ENCODE measurements at regions not wholly inside any gene's neighbourhood (a gene's known extent, or its start where the extent isn't known, plus 50 kb on each side); places are given as distances from the start of the nearest gene placed in this dataset.

GRCh38 chr21:28761674-28762356, 230.9 kb downstream of the LTN1 start:
- Histone ChIP-seq H3K9me3 (ENCODE audit: control extremely low read depth in 1 of 3, control insufficient read depth in 2 of 3, insufficient read depth in 1 of 3, low read length in 2 of 3) (peaks cover 0 to 3% (median 3%) of the 10 kb centered on the region in 3 donors), H3K27me3 (replicated peaks in 1 of 4; ENCODE audit: control extremely low read depth in 1 of 4, control insufficient read depth in 3 of 4, insufficient read depth in 4 of 4, low read length in 3 of 4) (no peaks in the 10 kb centered on the region), H3K4me1 (ENCODE audit: control insufficient read depth in 2 of 2, insufficient read depth in 2 of 2, low read length in 2 of 2) (no peaks in the 10 kb centered on the region), H3K27ac (ENCODE audit: low read length in 2 of 2) (no peak overlapping the region), H3K79me2 (ENCODE audit: control insufficient read depth, insufficient read depth, low read length) (no peaks in the 10 kb centered on the region), H3K36me3 (replicated peaks in 1 of 2; ENCODE audit: control extremely low read depth in 1 of 2, control insufficient read depth in 1 of 2, extremely low read depth in 1 of 2, insufficient read depth in 2 of 2, low read length in 1 of 2) (no peaks in the 10 kb centered on the region), H3K4me2 (replicated peaks; ENCODE audit: low read depth, low read length, poor library complexity, severe bottlenecking) (no peak overlapping the region), H2AFZ (ENCODE audit: insufficient read depth, low read depth, low read length, poor library complexity, severe bottlenecking) (no peak overlapping the region), H3K4me3 (ENCODE audit: control extremely low read depth in 1 of 5, extremely low read depth in 1 of 5, insufficient read depth in 1 of 5, low read depth in 2 of 5, low read length in 4 of 5) (no peak overlapping the region), H4K20me1 (ENCODE audit: control insufficient read depth, insufficient read depth, low read length, poor library complexity, severe bottlenecking) (no peaks in the 10 kb centered on the region), H3K9ac (ENCODE audit: low read length) (no peak overlapping the region)
- intact Hi-C loops (cut with micrococcal nuclease), result no loop called here
- H3K4me3 Mint-ChIP-seq, result no peak overlapping the region
- no peaks in the 10 kb centered on the region for H3K27me3 Mint-ChIP-seq
- H3K4me1 Mint-ChIP-seq, result peaks cover 6% of the 10 kb centered on the region
- no CpG with 5 or more reads among the region's 3 CpGs for WGBS (ENCODE audit: insufficient coverage)
- no peak overlapping the region for H3K27ac Mint-ChIP-seq
- no peak for DNase-seq
- no peak for ATAC-seq (ENCODE audit: low read depth)
- ChIA-PET CTCF (no interaction called here), POLR2A (no interaction called here)
- H3K9me3 Mint-ChIP-seq (ENCODE audit: insufficient read depth), result peaks cover 3% of the 10 kb centered on the region
- TF ChIP-seq CTCF (IDR thresholded peaks at IDR 0.05) (no peak), EZH2 (IDR thresholded peaks at IDR 0.05; ENCODE audit: borderline replicate concordance, insufficient read depth, low read depth, low read length, poor library complexity, severe bottlenecking) (no peak)

GRCh38 chr21:28758883-28759242, 233.8 kb downstream of the LTN1 start:
- Histone ChIP-seq H4K20me1 (ENCODE audit: control insufficient read depth, insufficient read depth, low read length, poor library complexity, severe bottlenecking) (no peaks in the 10 kb centered on the region), H2AFZ (ENCODE audit: insufficient read depth, low read depth, low read length, poor library complexity, severe bottlenecking) (no peak overlapping the region), H3K27me3 (replicated peaks in 1 of 4; ENCODE audit: control extremely low read depth in 1 of 4, control insufficient read depth in 3 of 4, insufficient read depth in 4 of 4, low read length in 3 of 4) (no peaks in the 10 kb centered on the region), H3K4me2 (replicated peaks; ENCODE audit: low read depth, low read length, poor library complexity, severe bottlenecking) (no peak overlapping the region), H3K9me3 (ENCODE audit: control extremely low read depth in 1 of 3, control insufficient read depth in 2 of 3, insufficient read depth in 1 of 3, low read length in 2 of 3) (no peaks in the 10 kb centered on the region), H3K79me2 (ENCODE audit: control insufficient read depth, insufficient read depth, low read length) (no peaks in the 10 kb centered on the region), H3K4me3 (ENCODE audit: control extremely low read depth in 1 of 5, extremely low read depth in 1 of 5, insufficient read depth in 1 of 5, low read depth in 2 of 5, low read length in 4 of 5) (no peak overlapping the region), H3K4me1 (ENCODE audit: control insufficient read depth in 2 of 2, insufficient read depth in 2 of 2, low read length in 2 of 2) (no peaks in the 10 kb centered on the region), H3K9ac (ENCODE audit: low read length) (no peak overlapping the region), H3K27ac (ENCODE audit: low read length in 2 of 2) (no peak overlapping the region), H3K36me3 (replicated peaks in 1 of 2; ENCODE audit: control extremely low read depth in 1 of 2, control insufficient read depth in 1 of 2, extremely low read depth in 1 of 2, insufficient read depth in 2 of 2, low read length in 1 of 2) (no peaks in the 10 kb centered on the region)
- no peak for TF ChIP-seq CTCF (IDR thresholded peaks at IDR 0.05)
- TF ChIP-seq EZH2 (IDR thresholded peaks at IDR 0.05; ENCODE audit: borderline replicate concordance, insufficient read depth, low read depth, low read length, poor library complexity, severe bottlenecking), result no peak
- no peak overlapping the region for H3K4me3 Mint-ChIP-seq
- H3K27me3 Mint-ChIP-seq, result no peaks in the 10 kb centered on the region
- no peaks in the 10 kb centered on the region for H3K9me3 Mint-ChIP-seq (ENCODE audit: insufficient read depth)
- POLR2A ChIA-PET, result no interaction called here
- DNase-seq (no peak), ATAC-seq (ENCODE audit: low read depth) (no peak)
- H3K4me1 Mint-ChIP-seq, result peaks cover 6% of the 10 kb centered on the region
- 89% methylated on average over 1 of the region's 1 CpG for whole genome bisulfite sequencing (ENCODE audit: insufficient coverage)
- intact Hi-C loops (cut with micrococcal nuclease), result no loop called here
- no peak overlapping the region for H3K27ac Mint-ChIP-seq
- CTCF ChIA-PET, result interaction anchor here (1.5 kb wide), 1 partner anchor 13 kb away, joined by 11 read pairs; no protein-coding TSS in a partner anchor
